CD4-positive, alpha-beta T cell treated with Interleukin-15 for 1 hour (primary cell): ENCODE measurements at regions not wholly inside any gene's neighbourhood (a gene's known extent, or its start where the extent isn't known, plus 50 kb on each side); places are given as distances from the start of the nearest gene placed in this dataset.

Experiments used
- DNase-seq: peaks from one replicate; pipeline ENCODE4 v3.0.0-alpha.2; 2020

- no peak for DNase-seq
These were observed 1355.6 kb downstream of the FSTL5 start for GRCh38 chr4:160808174-160808573.

- no peak for DNase-seq
These were observed 1354.2 kb downstream of the FSTL5 start for GRCh38 chr4:160809576-160809975.

- DNase-seq = no peak
These were observed 1353.4 kb downstream of the FSTL5 start for GRCh38 chr4:160810424-160810823.

- DNase-seq = no peak
These were observed 1352.9 kb downstream of the FSTL5 start for GRCh38 chr4:160810941-160811340.

GRCh38 chr4:160811956-160812355 lies 1351.8 kb downstream of the FSTL5 start:
- no peak for DNase-seq

- DNase-seq = no peak
These were observed 1349.1 kb downstream of the FSTL5 start for GRCh38 chr4:160814726-160815125.

GRCh38 chr4:160818571-160818970 lies 1345.2 kb downstream of the FSTL5 start:
- DNase-seq = no peak

- no peak for DNase-seq
These were observed 1344.0 kb downstream of the FSTL5 start for GRCh38 chr4:160819791-160820190.

- no peak for DNase-seq
These were observed 1339.3 kb downstream of the FSTL5 start for GRCh38 chr4:160824481-160824880.

- DNase-seq = no peak
These were observed 1338.0 kb downstream of the FSTL5 start for GRCh38 chr4:160825644-160826338.

- DNase-seq = no peak
These were observed 1337.5 kb downstream of the FSTL5 start for GRCh38 chr4:160826339-160826679.

- no peak for DNase-seq
These were observed 1332.5 kb downstream of the FSTL5 start for GRCh38 chr4:160831165-160831922.

- no peak for DNase-seq
These were observed 1328.0 kb downstream of the FSTL5 start for GRCh38 chr4:160835789-160836188.

GRCh38 chr4:160836431-160836830 lies 1327.4 kb downstream of the FSTL5 start:
- no peak for DNase-seq

GRCh38 chr4:160846121-160846520 lies 1317.7 kb downstream of the FSTL5 start:
- no peak for DNase-seq

- DNase-seq = no peak
These were observed 1316.6 kb downstream of the FSTL5 start for GRCh38 chr4:160847228-160847627.

- no peak for DNase-seq
These were observed 1315.3 kb downstream of the FSTL5 start for GRCh38 chr4:160848489-160848888.

GRCh38 chr4:160848901-160849760 lies 1314.7 kb downstream of the FSTL5 start:
- no peak for DNase-seq

GRCh38 chr4:160864253-160864652 lies 1299.5 kb downstream of the FSTL5 start:
- no peak for DNase-seq

- no peak for DNase-seq
These were observed 1293.9 kb downstream of the FSTL5 start for GRCh38 chr4:160869899-160870298.

GRCh38 chr4:160872491-160872890 lies 1291.3 kb downstream of the FSTL5 start:
- DNase-seq = no peak

GRCh38 chr4:160877087-160877790 lies 1286.6 kb downstream of the FSTL5 start:
- no peak for DNase-seq

- no peak for DNase-seq
These were observed 1283.6 kb downstream of the FSTL5 start for GRCh38 chr4:160880180-160880579.
